Stomach (tissue), 8 donors: ENCODE measurements at regions not wholly inside any gene's neighbourhood (a gene's known extent, or its start where the extent isn't known, plus 50 kb on each side); places are given as distances from the start of the nearest gene placed in this dataset.

Experiments
- DNase-seq, 2 donors: peaks; one replicate each; pipeline versions ENCODE4 v3.0.0 to v3.0.0-alpha.2; 2013 to 2019
- H3K27ac ChIP-seq, 5 donors: fragments of 200-600 bp in 4 of 5; sonication (generic) in 4 of 5; one replicate each; pipeline ENCODE4 v1.5.1; 2013 to 2019; ENCODE audit warnings: mild to moderate bottlenecking in 1 of 5, moderate library complexity in 1 of 5
- H3K27me3 ChIP-seq, 3 donors: fragments of 200-600 bp; sonication (generic); one replicate each; pipeline ENCODE4 v1.5.1; 2017 to 2019; ENCODE audit warnings: mixed run types in 1 of 3
- H3K36me3 ChIP-seq, 4 donors: fragments of 200-600 bp; sonication (generic); 1 replicate in 3 of 4; 2 replicates in 1 of 4; pipeline ENCODE4 v1.5.1; 2016 to 2019
- H3K4me1 ChIP-seq, 4 donors: fragments of 200-600 bp; sonication (generic); one replicate each; pipeline ENCODE4 v1.5.1; 2016 to 2019
- H3K4me3 ChIP-seq, 4 donors: fragments of 200-600 bp; sonication (generic) in 3 of 4; one replicate each; pipeline ENCODE4 v1.5.1; 2016 to 2019; ENCODE audit warnings: mild to moderate bottlenecking in 1 of 4
- H3K9me3 ChIP-seq, 4 donors: fragments of 200-600 bp; sonication (generic); one replicate each; pipeline ENCODE4 v1.5.1; 2016 to 2019
- EP300 ChIP-seq: sonication (generic); formaldehyde crosslinking; IDR thresholded peaks from one replicate; pipeline ENCODE4 v1.6.1; 2017; ENCODE audit warnings: antibody characterized with exemption
- POLR2A ChIP-seq, 4 donors: fragments of 450-650 bp; IDR thresholded peaks; one replicate each; pipeline ENCODE4 v1.6.1; 2016; ENCODE audit warnings: antibody characterized with exemption in 4 of 4, control low read depth in 2 of 4, mild to moderate bottlenecking in 1 of 4, moderate library complexity in 1 of 4
- POLR2AphosphoS5 ChIP-seq, 3 donors: sonication (generic); formaldehyde crosslinking; IDR thresholded peaks; one replicate each; pipeline ENCODE4 v1.6.1; 2016; ENCODE audit warnings: antibody characterized with exemption in 3 of 3
- WGBS, 5 donors: extraction: QIAGEN DNeasy Blood & Tissue Kit in 3 of 5; methylation state at CpG; one replicate each; pipeline versions ENCODE4 v1.1.5 to v1.1.7; 2013 to 2018; 5-methylcytosine and 5-hydroxymethylcytosine counted together
- intact Hi-C: fragments of 100-400 bp; cut with DNase I; formaldehyde crosslinking; loops from one replicate; pipeline ENCODE4 v1.15.1; 2023; ENCODE audit warnings: low total_unique reads
- TF ChIP-seq, protein P1 (sequence below), 7 experiments: fragments of 450-650 bp in 4 of 7; fragments of 200-600 bp in 3 of 7; sonication (generic) in 3 of 7; IDR thresholded peaks; one replicate each; pipeline ENCODE4 v1.5.1; 2016 to 2019; ENCODE audit warnings: antibody characterized with exemption in 7 of 7, control low read depth in 2 of 7, mild to moderate bottlenecking in 1 of 7
- donor health status: healthy with polysubstance abuse.
- donor health status: Bipolar disorder and iron deficiency.
- donor health status: healthy.

DNA sequence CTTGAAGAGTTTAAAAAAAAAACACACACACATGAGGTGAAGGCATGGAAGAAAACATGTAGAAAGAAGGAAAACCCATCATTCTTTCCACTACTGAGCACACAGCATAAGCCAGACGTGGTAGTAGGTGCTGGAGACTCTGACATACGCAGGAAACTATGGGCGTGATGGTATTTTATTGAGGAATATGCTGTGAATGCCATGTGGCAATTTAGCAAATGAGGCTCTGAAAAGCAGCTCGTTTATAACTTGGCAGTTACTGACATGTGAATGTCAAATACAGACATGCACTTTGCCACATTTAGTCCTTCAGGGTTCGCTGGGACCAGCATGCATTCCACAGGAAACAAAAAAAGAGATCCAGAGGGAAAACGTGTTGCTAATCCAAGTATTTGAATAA is 74.3 kb upstream of the IFNAR2 start:
- intact Hi-C loops: no loop called here
- H3K4me3 ChIP-seq: no peak overlapping the region
- no peaks in the 10 kb centered on the region for H3K36me3 ChIP-seq
- H3K9me3 ChIP-seq: peaks cover 0 to 19% (median 15%) of the 10 kb centered on the region in 4 donors
- H3K27me3 ChIP-seq: peaks cover 0 to 86% (median 0%) of the 10 kb centered on the region in 3 donors
- no peak overlapping the region for H3K27ac ChIP-seq
- H3K4me1 ChIP-seq: peaks cover 0 to 4% (median 0%) of the 10 kb centered on the region in 4 donors
- TF ChIP-seq, protein P1, sequence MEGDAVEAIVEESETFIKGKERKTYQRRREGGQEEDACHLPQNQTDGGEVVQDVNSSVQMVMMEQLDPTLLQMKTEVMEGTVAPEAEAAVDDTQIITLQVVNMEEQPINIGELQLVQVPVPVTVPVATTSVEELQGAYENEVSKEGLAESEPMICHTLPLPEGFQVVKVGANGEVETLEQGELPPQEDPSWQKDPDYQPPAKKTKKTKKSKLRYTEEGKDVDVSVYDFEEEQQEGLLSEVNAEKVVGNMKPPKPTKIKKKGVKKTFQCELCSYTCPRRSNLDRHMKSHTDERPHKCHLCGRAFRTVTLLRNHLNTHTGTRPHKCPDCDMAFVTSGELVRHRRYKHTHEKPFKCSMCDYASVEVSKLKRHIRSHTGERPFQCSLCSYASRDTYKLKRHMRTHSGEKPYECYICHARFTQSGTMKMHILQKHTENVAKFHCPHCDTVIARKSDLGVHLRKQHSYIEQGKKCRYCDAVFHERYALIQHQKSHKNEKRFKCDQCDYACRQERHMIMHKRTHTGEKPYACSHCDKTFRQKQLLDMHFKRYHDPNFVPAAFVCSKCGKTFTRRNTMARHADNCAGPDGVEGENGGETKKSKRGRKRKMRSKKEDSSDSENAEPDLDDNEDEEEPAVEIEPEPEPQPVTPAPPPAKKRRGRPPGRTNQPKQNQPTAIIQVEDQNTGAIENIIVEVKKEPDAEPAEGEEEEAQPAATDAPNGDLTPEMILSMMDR (IDR thresholded peaks at IDR 0.05): no peak
- no peak for TF ChIP-seq EP300
- no peak for TF ChIP-seq POLR2AphosphoS5 (IDR thresholded peaks at IDR 0.05)
- TF ChIP-seq POLR2A (IDR thresholded peaks at IDR 0.05): no peak
- 43 to 48% (median 47%) methylated on average over 6 of the region's 6 CpGs for WGBS, 5 donors
- DNase-seq: no peak

DNA sequence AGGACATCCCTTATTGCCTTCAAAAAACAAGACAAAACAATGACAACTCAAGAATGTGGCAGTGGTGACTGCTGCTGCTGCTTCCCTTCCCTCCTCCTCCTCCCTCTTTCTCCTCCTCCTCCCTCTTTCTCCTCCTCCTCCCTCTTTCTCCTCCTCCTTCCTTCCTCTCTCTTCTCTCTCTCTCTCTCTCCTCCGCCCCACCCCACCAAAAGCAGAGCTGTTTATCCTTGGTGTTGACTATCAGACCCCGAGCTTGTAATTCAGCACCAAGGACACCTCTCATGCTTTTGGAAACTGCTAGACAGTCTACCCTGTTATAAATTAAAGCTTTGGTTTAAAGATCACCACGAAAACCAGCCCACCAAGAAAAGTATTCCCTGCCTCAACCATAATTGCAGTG is 72.4 kb upstream of the IFNAR2 start:
- Histone ChIP-seq H3K9me3 (peaks cover 0 to 19% (median 15%) of the 10 kb centered on the region in 4 donors), H3K4me3 (no peak overlapping the region), H3K36me3 (no peaks in the 10 kb centered on the region), H3K4me1 (peaks cover 0 to under 1% (median 0%) of the 10 kb centered on the region in 4 donors), H3K27ac (no peak overlapping the region), H3K27me3 (peaks cover 0 to 67% (median 0%) of the 10 kb centered on the region in 3 donors)
- 0 to 14% (median 10%) methylated on average over 3 of the region's 3 CpGs for WGBS, 5 donors
- intact Hi-C loops: no loop called here
- TF ChIP-seq EP300: no peak
- TF ChIP-seq POLR2AphosphoS5 (IDR thresholded peaks at IDR 0.05): no peak
- no peak for TF ChIP-seq POLR2A (IDR thresholded peaks at IDR 0.05)
- TF ChIP-seq, protein P1 (IDR thresholded peaks at IDR 0.05): no peak
- DNase-seq: peak in 1 of 2 donors; percentile 36

DNA sequence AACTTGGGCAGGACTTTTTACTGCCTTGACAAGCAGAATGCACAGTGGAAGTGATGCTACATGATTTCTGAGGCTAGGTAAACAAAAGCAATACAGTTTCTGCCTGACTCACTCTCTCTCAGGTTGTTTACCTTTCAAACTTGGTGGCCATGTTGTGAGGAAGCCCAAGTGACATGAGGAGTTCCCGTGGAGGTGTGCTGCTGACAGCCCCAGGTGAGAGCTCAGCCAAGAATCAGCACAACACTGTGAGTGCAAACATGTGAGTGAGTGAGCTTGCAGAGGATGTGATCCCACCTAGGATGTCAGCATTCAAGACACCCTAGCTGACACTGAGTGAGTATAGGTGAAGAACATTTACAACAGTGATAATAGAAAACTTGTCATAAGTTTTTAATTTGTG is 71.1 kb upstream of the IFNAR2 start:
- Histone ChIP-seq H3K9me3 (peaks cover 0 to 19% (median 15%) of the 10 kb centered on the region in 4 donors), H3K27ac (no peak overlapping the region), H3K4me1 (no peaks in the 10 kb centered on the region), H3K4me3 (no peak overlapping the region), H3K36me3 (no peaks in the 10 kb centered on the region), H3K27me3 (peaks cover 0 to 54% (median 0%) of the 10 kb centered on the region in 3 donors)
- 75 to 91% (median 85%) methylated on average over 1 of the region's 1 CpG for WGBS, 5 donors
- intact Hi-C loops: no loop called here
- DNase-seq: no peak
- TF ChIP-seq, protein P1 (IDR thresholded peaks at IDR 0.05): no peak
- TF ChIP-seq POLR2AphosphoS5 (IDR thresholded peaks at IDR 0.05) (no peak), EP300 (no peak)

DNA sequence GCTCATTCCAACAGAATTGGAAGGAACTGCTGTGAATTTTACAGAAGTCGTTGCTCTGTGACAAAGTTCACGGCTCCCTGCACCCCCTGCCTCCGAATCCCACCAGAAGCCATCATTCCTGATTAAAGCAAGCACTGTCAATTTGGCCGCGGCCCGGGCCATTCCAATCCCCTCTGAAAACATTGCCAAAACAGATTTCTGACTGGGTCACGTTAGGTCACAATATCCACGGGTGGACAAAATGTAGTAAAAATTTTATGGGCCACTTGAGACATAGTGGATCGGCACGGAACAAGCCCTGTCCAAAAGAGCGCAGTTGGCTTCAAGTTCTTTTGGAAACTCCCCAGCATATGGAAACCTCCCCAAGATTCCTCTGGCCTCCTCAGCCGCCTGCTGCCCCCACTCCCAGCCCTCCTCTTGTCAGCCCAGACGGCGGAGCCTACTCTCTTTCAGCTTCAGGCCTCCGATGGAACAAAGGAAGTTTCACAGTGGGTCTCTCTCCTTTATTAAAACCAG is 67.2 kb upstream of the IFNAR2 start:
- Histone ChIP-seq H3K4me1 (no peaks in the 10 kb centered on the region), H3K9me3 (peaks cover 0 to 24% (median 18%) of the 10 kb centered on the region in 4 donors), H3K27ac (no peak overlapping the region), H3K36me3 (no peaks in the 10 kb centered on the region), H3K27me3 (peaks cover 0 to 37% (median 0%) of the 10 kb centered on the region in 3 donors), H3K4me3 (no peak overlapping the region)
- TF ChIP-seq, protein P1 (IDR thresholded peaks at IDR 0.05): no peak
- TF ChIP-seq POLR2A (IDR thresholded peaks at IDR 0.05): no peak
- TF ChIP-seq POLR2AphosphoS5 (IDR thresholded peaks at IDR 0.05): no peak
- TF ChIP-seq EP300: no peak
- 36 to 58% (median 54%) methylated on average over 15 of the region's 15 CpGs for WGBS, 5 donors
- intact Hi-C loops: no loop called here
- peak in 1 of 2 donors; percentile 66 for DNase-seq
